ENCODE measurements at regions not wholly inside any gene's neighbourhood (a gene's known extent, or its start where the extent isn't known, plus 50 kb on each side); places are given as distances from the start of the nearest gene placed in this dataset.
"Not testable (repeated sequence)": the region's sequence is repeated elsewhere in the genome, so short reads cannot be mapped to it uniquely, and the experiment has no call there.

- DNase-seq = no peak
These were observed 674.2 kb upstream of the VRK2 start for GRCh38 chr2:57372237-57372984.

- DNase-seq = no peak
These were observed 673.1 kb upstream of the VRK2 start for GRCh38 chr2:57373530-57373929.

- DNase-seq = no peak
These were observed 669.6 kb upstream of the VRK2 start for GRCh38 chr2:57376985-57377384.

GRCh38 chr2:57386305-57386704, 660.3 kb upstream of the VRK2 start:
- DNase-seq = no peak

- no peak for DNase-seq
These were observed 650.1 kb upstream of the VRK2 start for GRCh38 chr2:57396355-57397098.

- DNase-seq = no peak
These were observed 648.9 kb upstream of the VRK2 start for GRCh38 chr2:57397550-57398360.

GRCh38 chr2:57399057-57399456, 647.5 kb upstream of the VRK2 start:
- no peak for DNase-seq

- no peak for DNase-seq
These were observed 644.5 kb upstream of the VRK2 start for GRCh38 chr2:57402096-57402495.

- no peak for DNase-seq
These were observed 643.9 kb upstream of the VRK2 start for GRCh38 chr2:57402755-57403154.

- DNase-seq = no peak
These were observed 638.8 kb upstream of the VRK2 start for GRCh38 chr2:57407772-57408201.

GRCh38 chr2:57408587-57408986, 638.0 kb upstream of the VRK2 start:
- no peak for DNase-seq

- no peak for DNase-seq
These were observed 629.6 kb upstream of the VRK2 start for GRCh38 chr2:57417007-57417406.

GRCh38 chr2:57418859-57419346, 627.7 kb upstream of the VRK2 start:
- DNase-seq = not testable (repeated sequence)

- DNase-seq = no peak
These were observed 616.8 kb upstream of the VRK2 start for GRCh38 chr2:57429831-57430230.

- no peak for DNase-seq
These were observed 614.1 kb upstream of the VRK2 start for GRCh38 chr2:57432528-57432927.

GRCh38 chr2:57434441-57434840, 612.2 kb upstream of the VRK2 start:
- no peak for DNase-seq

- no peak for DNase-seq
These were observed 611.6 kb upstream of the VRK2 start for GRCh38 chr2:57434972-57435371.

GRCh38 chr2:57437077-57437476, 609.5 kb upstream of the VRK2 start:
- no peak for DNase-seq

GRCh38 chr2:57440437-57440836, 606.2 kb upstream of the VRK2 start:
- no peak for DNase-seq

- DNase-seq = no peak
These were observed 603.5 kb upstream of the VRK2 start for GRCh38 chr2:57443086-57443485.

GRCh38 chr2:57443973-57444521, 602.6 kb upstream of the VRK2 start:
- no peak for DNase-seq

- no peak for DNase-seq
These were observed 601.7 kb upstream of the VRK2 start for GRCh38 chr2:57444752-57445430.
